H1 (cell line): ENCODE measurements at regions not wholly inside any gene's neighbourhood (a gene's known extent, or its start where the extent isn't known, plus 50 kb on each side); places are given as distances from the start of the nearest gene placed in this dataset.

ENCODE experiments used
- CTCF ChIA-PET: fragments of 300-600 bp; sonication (Branson Sonifier 250); formaldehyde crosslinking; loops from one replicate; lab custom pipeline; 2021; ENCODE audit not compliant: partially characterized antibody; lab: Charles Lee
- POLR2A ChIA-PET: fragments of 300-600 bp; sonication (Branson Sonifier 250); formaldehyde crosslinking; loops from one replicate; lab custom pipeline; 2021; ENCODE audit warnings: inconsistent platforms; ENCODE audit not compliant: partially characterized antibody; lab: Charles Lee
- DNase-seq, 2 experiments: peaks; one replicate each; pipeline versions ENCODE4 v3.0.0 to v3.0.0-alpha.2; 2010 to 2022; ENCODE audit warnings: low spot score in 2 of 2, low read depth in 1 of 2, mixed read lengths in 1 of 2
- FAIRE-seq: peaks from 2 replicates; lab custom pipeline; 2011; peaks lifted over from hg19 to GRCh38; lab: Jason Lieb, UNC
- H2AFZ ChIP-seq: 2 replicates; pipeline ENCODE4 v1.8.1; 2012; ENCODE audit warnings: low read length, inconsistent platforms
- H2AK5ac ChIP-seq: 2 replicates; pipeline ENCODE4 v1.6.1; 2013; ENCODE audit warnings: low read depth, low read length
- H2BK120ac ChIP-seq: replicated peaks from 2 replicates; pipeline ENCODE3; 2013; ENCODE audit warnings: low read depth, low read length, inconsistent platforms
- H2BK12ac ChIP-seq: 2 replicates; pipeline ENCODE4 v1.6.1; 2013; ENCODE audit warnings: low read depth, low read length
- H2BK15ac ChIP-seq: 2 replicates; pipeline ENCODE4 v1.6.1; 2013; ENCODE audit warnings: low read length
- H2BK20ac ChIP-seq: 2 replicates; pipeline ENCODE4 v1.6.1; 2013; ENCODE audit warnings: low read length
- H2BK5ac ChIP-seq: 2 replicates; pipeline ENCODE4 v1.6.1; 2013; ENCODE audit warnings: low read depth, low read length
- H3K14ac ChIP-seq: 2 replicates; pipeline ENCODE4 v1.6.1; 2013; ENCODE audit warnings: inconsistent platforms; ENCODE audit not compliant: insufficient read length
- H3K18ac ChIP-seq: 2 replicates; pipeline ENCODE4 v1.6.1; 2013; ENCODE audit warnings: low read length; ENCODE audit errors: extremely low read depth
- H3K23ac ChIP-seq: 2 replicates; pipeline ENCODE4 v1.6.1; 2013; ENCODE audit warnings: inconsistent platforms; ENCODE audit not compliant: insufficient read length
- H3K23me2 ChIP-seq: 2 replicates; pipeline ENCODE4 v1.6.1; 2013; ENCODE audit warnings: low read depth, low read length
- H3K27ac ChIP-seq: 2 replicates; pipeline ENCODE4 v1.6.1; 2011; ENCODE audit warnings: low read depth, low read length, inconsistent platforms
- H3K27me3 ChIP-seq, 4 experiments: replicated peaks in 1 of 4; 1 replicate in 1 of 4; 2 replicates in 3 of 4; pipeline versions ENCODE4 v1.6.1 to v1.8.1; 2011 to 2013; ENCODE audit warnings: low read length in 3 of 4, mild to moderate bottlenecking in 3 of 4, inconsistent platforms in 2 of 4, mixed read lengths in 2 of 4, moderate library complexity in 1 of 4; ENCODE audit not compliant: control insufficient read depth in 3 of 4, insufficient read depth in 3 of 4; ENCODE audit errors: extremely low read depth in 1 of 4
- H3K36me3 ChIP-seq, 4 experiments: 2 replicates each; pipeline versions ENCODE4 v1.6.1 to v1.8.1; 2011 to 2013; ENCODE audit warnings: mild to moderate bottlenecking in 4 of 4, low read length in 3 of 4, moderate library complexity in 2 of 4, control low read depth in 1 of 4, inconsistent platforms in 1 of 4; ENCODE audit not compliant: insufficient read depth in 4 of 4, control insufficient read depth in 2 of 4
- H3K4ac ChIP-seq: replicated peaks from 2 replicates; pipeline ENCODE3; 2013; ENCODE audit warnings: low read length, low read depth, mixed read lengths, inconsistent platforms; ENCODE audit not compliant: insufficient read length
- H3K4me1 ChIP-seq, 4 experiments: replicated peaks in 1 of 4; 1 replicate in 1 of 4; 2 replicates in 3 of 4; pipeline versions ENCODE4 v1.6.1 to v1.8.1; 2011 to 2013; ENCODE audit warnings: low read length in 3 of 4, inconsistent platforms in 2 of 4, mixed read lengths in 1 of 4; ENCODE audit not compliant: insufficient read depth in 4 of 4, control insufficient read depth in 3 of 4
- H3K4me2 ChIP-seq, 2 experiments: 2 replicates each; pipeline versions ENCODE4 v1.6.1 to v1.8.1; 2011 to 2013; ENCODE audit warnings: low read depth in 2 of 2, low read length in 2 of 2, control low read depth in 1 of 2, inconsistent platforms in 1 of 2, mild to moderate bottlenecking in 1 of 2; ENCODE audit not compliant: insufficient read depth in 1 of 2
- H3K4me3 ChIP-seq, 4 experiments: fragments of 200-600, 300-600 bp in 1 of 4; sonication (generic), shearing (Covaris generic), sonication (Bioruptor Twin) in 1 of 4; 2 replicates each; pipeline versions ENCODE4 v1.5.1 to v1.8.1; 2011 to 2016; ENCODE audit warnings: low read length in 4 of 4, low read depth in 3 of 4, control low read depth in 2 of 4, inconsistent platforms in 2 of 4, mild to moderate bottlenecking in 2 of 4, mixed read lengths in 1 of 4, moderate library complexity in 1 of 4; ENCODE audit not compliant: insufficient read depth in 2 of 4; ENCODE audit errors: extremely low read depth in 1 of 4
- H3K56ac ChIP-seq: replicated peaks from 2 replicates; pipeline ENCODE3; 2013; ENCODE audit warnings: low read depth, mild to moderate bottlenecking, mixed read lengths, low read length, inconsistent platforms; ENCODE audit not compliant: insufficient read length
- H3K79me1 ChIP-seq: 2 replicates; pipeline ENCODE4 v1.6.1; 2013; ENCODE audit warnings: low read depth, low read length, control low read depth
- H3K79me2 ChIP-seq, 2 experiments: 2 replicates each; pipeline versions ENCODE4 v1.6.1 to v1.8.1; 2012 to 2013; ENCODE audit warnings: low read length in 2 of 2, mild to moderate bottlenecking in 2 of 2, inconsistent platforms in 1 of 2; ENCODE audit not compliant: insufficient read depth in 2 of 2, control insufficient read depth in 1 of 2
- H3K9ac ChIP-seq, 4 experiments: replicated peaks in 1 of 4; 1 replicate in 1 of 4; 2 replicates in 3 of 4; pipeline versions ENCODE4 v1.6.1 to v1.8.1; 2011 to 2013; ENCODE audit warnings: low read depth in 3 of 4, low read length in 3 of 4, control low read depth in 2 of 4, mild to moderate bottlenecking in 2 of 4, moderate library complexity in 2 of 4, inconsistent platforms in 1 of 4; ENCODE audit errors: extremely low read depth in 1 of 4
- H3K9me3 ChIP-seq, 2 experiments: 2 replicates each; pipeline versions ENCODE4 v1.6.1 to v1.8.1; 2012 to 2013; ENCODE audit warnings: mild to moderate bottlenecking in 2 of 2, moderate library complexity in 2 of 2, control low read depth in 1 of 2, inconsistent platforms in 1 of 2, low read depth in 1 of 2, low read length in 1 of 2, mixed read lengths in 1 of 2; ENCODE audit not compliant: insufficient read depth in 2 of 2
- H4K20me1 ChIP-seq, 2 experiments: replicated peaks in 1 of 2; 2 replicates each; pipeline versions ENCODE3 to v1.8.1; 2011 to 2013; ENCODE audit warnings: inconsistent platforms in 2 of 2, low read length in 2 of 2, mild to moderate bottlenecking in 1 of 2; ENCODE audit not compliant: insufficient read depth in 2 of 2, control insufficient read depth in 1 of 2
- H4K5ac ChIP-seq: 2 replicates; pipeline ENCODE4 v1.6.1; 2013; ENCODE audit warnings: low read length, low read depth, mixed read lengths, inconsistent platforms; ENCODE audit not compliant: insufficient read length
- H4K8ac ChIP-seq: 2 replicates; pipeline ENCODE4 v1.8.0; 2013; ENCODE audit warnings: mild to moderate bottlenecking, moderate library complexity, low read length, inconsistent platforms; ENCODE audit not compliant: insufficient read depth; ENCODE audit errors: extremely low read depth
- H4K91ac ChIP-seq: replicated peaks from 2 replicates; pipeline ENCODE3; 2013; ENCODE audit warnings: low read length, mixed read lengths, inconsistent platforms; ENCODE audit not compliant: insufficient read length
- BACH1 ChIP-seq: IDR thresholded peaks from 2 replicates; pipeline ENCODE4 v1.6.1; 2012; ENCODE audit warnings: low read length, improper control_type of control experiment
- CEBPB ChIP-seq: IDR thresholded peaks from 2 replicates; pipeline ENCODE4 v1.6.1; 2012; ENCODE audit warnings: low read depth, low read length
- CHD1 ChIP-seq: IDR thresholded peaks from 2 replicates; pipeline ENCODE4 v1.6.1; 2012; ENCODE audit warnings: low read depth, low read length, improper control_type of control experiment
- CREB1 ChIP-seq: IDR thresholded peaks from 2 replicates; pipeline ENCODE4 v1.6.1; 2012; ENCODE audit warnings: inconsistent platforms
- KDM4A ChIP-seq: IDR thresholded peaks from one replicate; pipeline ENCODE4 v1.7.1; 2012; ENCODE audit warnings: low read depth, mild to moderate bottlenecking, moderate library complexity, low read length, inconsistent platforms; ENCODE audit not compliant: severe bottlenecking
- MAX ChIP-seq: IDR thresholded peaks from 2 replicates; pipeline ENCODE4 v1.6.1; 2012; ENCODE audit warnings: inconsistent platforms
- RAD21 ChIP-seq, 2 experiments: IDR thresholded peaks in 1 of 2; conservative IDR thresholded peaks in 1 of 2; 2 replicates each; pipeline ENCODE4 v1.6.1; 2011; ENCODE audit warnings: low read depth in 2 of 2, low read length in 2 of 2, improper control_type of control experiment in 1 of 2, inconsistent platforms in 1 of 2, mild to moderate bottlenecking in 1 of 2, moderate library complexity in 1 of 2
- RNF2 ChIP-seq: fragments of 200-900, 300-1000 bp; sonication (generic); IDR thresholded peaks from 2 replicates; pipeline ENCODE4 v1.7.1; 2016; ENCODE audit warnings: borderline replicate concordance, low read depth, mild to moderate bottlenecking, antibody characterized with exemption, low read length; ENCODE audit not compliant: poor library complexity, severe bottlenecking; ENCODE audit errors: missing control alignments
- SP1 ChIP-seq: IDR thresholded peaks from 2 replicates; pipeline ENCODE4 v1.6.1; 2011; ENCODE audit warnings: low read depth, low read length
- SP4 ChIP-seq: IDR thresholded peaks from 2 replicates; pipeline ENCODE4 v1.6.1; 2012; ENCODE audit warnings: low read length, inconsistent platforms
- TBP ChIP-seq: IDR thresholded peaks from 2 replicates; pipeline ENCODE4 v1.6.1; 2011; ENCODE audit warnings: low read depth, low read length, improper control_type of control experiment
- TCF12 ChIP-seq: IDR thresholded peaks from 2 replicates; pipeline ENCODE4 v1.6.1; 2011; ENCODE audit warnings: low read depth, mild to moderate bottlenecking, low read length
- YY1 ChIP-seq: IDR thresholded peaks from 2 replicates; pipeline ENCODE4 v1.6.1; 2011; ENCODE audit warnings: low read depth, mild to moderate bottlenecking, low read length
- ZNF274 ChIP-seq: IDR thresholded peaks from 2 replicates; pipeline ENCODE4 v1.7.0; 2012; ENCODE audit warnings: low read length, borderline replicate concordance; ENCODE audit errors: extremely low read depth
- WGBS, 2 experiments: shearing (Covaris generic) in 1 of 2; methylation state at CpG; one replicate each; pipeline versions ENCODE4 v1.1.6 to v1.1.7; 2013 to 2015; ENCODE audit warnings: low lambda C conversion rate in 2 of 2, mixed read lengths in 2 of 2, inconsistent platforms in 1 of 2, low coverage in 1 of 2, missing lambda C conversion rate in 1 of 2; ENCODE audit not compliant: insufficient replicate concordance in 2 of 2, insufficient coverage in 1 of 2, insufficient read length in 1 of 2; ENCODE audit errors: extremely low coverage in 1 of 2, missing lambda C conversion rate in 1 of 2; 5-methylcytosine and 5-hydroxymethylcytosine counted together
- TF ChIP-seq, protein P1 (sequence below): IDR thresholded peaks from 2 replicates; pipeline ENCODE4 v1.6.1; 2011; ENCODE audit warnings: low read length, improper control_type of control experiment

DNA sequence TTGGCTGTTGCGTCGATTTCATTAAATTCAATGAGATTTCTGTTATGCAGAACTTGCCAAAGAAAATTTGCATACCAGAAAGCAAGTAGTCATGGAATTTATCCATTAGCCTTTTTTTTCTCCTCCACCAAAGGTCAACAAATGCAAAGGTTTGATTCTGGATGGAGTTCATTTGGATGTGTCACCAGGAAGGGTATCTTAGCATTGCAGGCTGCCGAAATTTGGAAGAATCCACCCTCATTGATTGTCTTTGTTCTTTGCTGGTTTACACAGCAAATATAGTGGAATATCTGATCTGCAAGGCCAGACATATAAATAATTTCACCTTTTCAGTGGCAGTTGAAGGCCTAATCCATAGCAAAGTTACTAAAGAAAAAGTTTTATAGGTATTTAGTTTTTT lies 229.4 kb upstream of the SLC35B3 start:
- FAIRE-seq: no peak
- no peak overlapping the region for H4K8ac ChIP-seq
- no peak for TF ChIP-seq SP1
- TF ChIP-seq, protein P1, sequence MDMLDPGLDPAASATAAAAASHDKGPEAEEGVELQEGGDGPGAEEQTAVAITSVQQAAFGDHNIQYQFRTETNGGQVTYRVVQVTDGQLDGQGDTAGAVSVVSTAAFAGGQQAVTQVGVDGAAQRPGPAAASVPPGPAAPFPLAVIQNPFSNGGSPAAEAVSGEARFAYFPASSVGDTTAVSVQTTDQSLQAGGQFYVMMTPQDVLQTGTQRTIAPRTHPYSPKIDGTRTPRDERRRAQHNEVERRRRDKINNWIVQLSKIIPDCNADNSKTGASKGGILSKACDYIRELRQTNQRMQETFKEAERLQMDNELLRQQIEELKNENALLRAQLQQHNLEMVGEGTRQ: no peak
- TF ChIP-seq MAX: no peak
- TF ChIP-seq ZNF274: no peak
- TF ChIP-seq RAD21 (IDR thresholded peaks at IDR 0.05 in 1 of 2, conservative IDR thresholded peaks at IDR 0.05 in 1 of 2; ENCODE audit: low read depth in 2 of 2, low read length in 2 of 2): no peak
- TF ChIP-seq KDM4A: no peak
- TF ChIP-seq SP4: no peak
- TF ChIP-seq CHD1: no peak
- TF ChIP-seq RNF2: no peak
- no peak for TF ChIP-seq BACH1
- TF ChIP-seq TBP: no peak
- no peak for TF ChIP-seq YY1
- TF ChIP-seq TCF12: no peak
- no peak for TF ChIP-seq CREB1
- no peak for TF ChIP-seq CEBPB

More for the DNA sequence above, 229.4 kb upstream of the SLC35B3 start:
- Histone ChIP-seq H3K79me2 (no peaks in the 10 kb centered on the region), H3K27me3 (no peaks in the 10 kb centered on the region), H3K79me1 (no peaks in the 10 kb centered on the region), H3K36me3 (no peaks in the 10 kb centered on the region), H4K91ac (no peak overlapping the region), H2BK15ac (no peak overlapping the region), H2AK5ac (no peak overlapping the region), H2BK12ac (no peak overlapping the region), H2AFZ (no peak overlapping the region), H3K23ac (no peak overlapping the region), H3K56ac (no peak overlapping the region), H3K27ac (no peak overlapping the region), H3K9ac (no peak overlapping the region), H3K18ac (no peak overlapping the region), H2BK5ac (no peak overlapping the region), H3K23me2 (no peaks in the 10 kb centered on the region), H4K5ac (no peak overlapping the region), H3K4me3 (no peak overlapping the region), H3K14ac (no peak overlapping the region), H2BK120ac (no peak overlapping the region), H3K9me3 (no peaks in the 10 kb centered on the region), H3K4me1 (no peaks in the 10 kb centered on the region), H3K4me2 (no peak overlapping the region), H4K20me1 (no peaks in the 10 kb centered on the region), H2BK20ac (no peak overlapping the region), H3K4ac (no peak overlapping the region)
- 94% methylated on average over 3 of the region's 3 CpGs; no CpG with 5 or more reads in 1 of the 2 experiments for WGBS, 2 experiments
- CTCF ChIA-PET: no interaction called here
- DNase-seq: no peak
- POLR2A ChIA-PET: no interaction called here
